ENCODE measurements at regions not wholly inside any gene's neighbourhood (a gene's known extent, or its start where the extent isn't known, plus 50 kb on each side); places are given as distances from the start of the nearest gene placed in this dataset.

DNA sequence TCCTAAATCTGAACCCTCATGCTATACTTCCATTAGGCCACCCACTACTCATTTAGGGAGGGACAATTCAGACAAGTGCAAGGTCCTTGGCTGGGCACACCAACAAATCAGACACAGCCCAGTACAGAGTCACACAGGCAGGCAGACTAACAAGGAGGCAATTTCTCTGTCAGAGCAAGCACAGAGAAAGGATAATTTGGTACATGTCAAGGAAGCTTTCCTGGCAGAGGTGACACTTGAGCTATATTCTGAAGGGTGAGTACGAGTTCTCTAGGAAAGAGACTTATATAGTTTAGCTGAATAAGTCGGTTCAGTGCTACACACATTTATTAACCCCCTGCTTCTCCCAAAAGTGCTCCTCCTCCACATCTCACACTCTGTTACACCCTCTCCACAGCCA lies 455.9 kb downstream of the OMA1 start:
- DNase-seq = no peak
- H4K20me1 ChIP-seq (ENCODE audit: low read length) = no peaks in the 10 kb centered on the region
- no peaks in the 10 kb centered on the region for H3K9me3 ChIP-seq (ENCODE audit: low read length)
- no peak overlapping the region for H3K9ac ChIP-seq (ENCODE audit: low read length)
- no peaks in the 10 kb centered on the region for H3K27me3 ChIP-seq (ENCODE audit: low read length)
- ATAC-seq = no peak
- H3K79me2 ChIP-seq (ENCODE audit: low read length) = no peaks in the 10 kb centered on the region
- no peak overlapping the region for H2AFZ ChIP-seq (ENCODE audit: low read length)
- H3K36me3 ChIP-seq (ENCODE audit: low read depth, low read length) = no peaks in the 10 kb centered on the region
- intact Hi-C loops (cut with micrococcal nuclease) = no loop called here
- TF ChIP-seq, protein P1, sequence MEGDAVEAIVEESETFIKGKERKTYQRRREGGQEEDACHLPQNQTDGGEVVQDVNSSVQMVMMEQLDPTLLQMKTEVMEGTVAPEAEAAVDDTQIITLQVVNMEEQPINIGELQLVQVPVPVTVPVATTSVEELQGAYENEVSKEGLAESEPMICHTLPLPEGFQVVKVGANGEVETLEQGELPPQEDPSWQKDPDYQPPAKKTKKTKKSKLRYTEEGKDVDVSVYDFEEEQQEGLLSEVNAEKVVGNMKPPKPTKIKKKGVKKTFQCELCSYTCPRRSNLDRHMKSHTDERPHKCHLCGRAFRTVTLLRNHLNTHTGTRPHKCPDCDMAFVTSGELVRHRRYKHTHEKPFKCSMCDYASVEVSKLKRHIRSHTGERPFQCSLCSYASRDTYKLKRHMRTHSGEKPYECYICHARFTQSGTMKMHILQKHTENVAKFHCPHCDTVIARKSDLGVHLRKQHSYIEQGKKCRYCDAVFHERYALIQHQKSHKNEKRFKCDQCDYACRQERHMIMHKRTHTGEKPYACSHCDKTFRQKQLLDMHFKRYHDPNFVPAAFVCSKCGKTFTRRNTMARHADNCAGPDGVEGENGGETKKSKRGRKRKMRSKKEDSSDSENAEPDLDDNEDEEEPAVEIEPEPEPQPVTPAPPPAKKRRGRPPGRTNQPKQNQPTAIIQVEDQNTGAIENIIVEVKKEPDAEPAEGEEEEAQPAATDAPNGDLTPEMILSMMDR (conservative IDR thresholded peaks at IDR 0.05; ENCODE audit: low read depth, low read length) = no peak
- TF ChIP-seq EZH2 (IDR thresholded peaks at IDR 0.05; ENCODE audit: low read length, unreplicated experiment) (no peak), EZH2phosphoT487 (IDR thresholded peaks at IDR 0.05; ENCODE audit: borderline replicate concordance, low read length) (no peak)
- H3F3A ChIP-seq (ENCODE audit: low read length, unreplicated experiment) = no peaks in the 10 kb centered on the region
- no peaks in the 10 kb centered on the region for H3K4me1 ChIP-seq (ENCODE audit: insufficient read depth, low read length)
- H3K27ac ChIP-seq (ENCODE audit: low read length) = no peak overlapping the region
- BruUV-seq (replicated peaks) = no TSS peak
- POLR2A ChIA-PET (ENCODE audit: unreplicated experiment) = no interaction called here
- no peak overlapping the region for H3K4me2 ChIP-seq (ENCODE audit: low read length)
- no peak overlapping the region for H3K4me3 ChIP-seq (ENCODE audit: low read length)
- H3K9me2 ChIP-seq (replicated peaks; ENCODE audit: low read length) = no peaks in the 10 kb centered on the region
- CTCF ChIA-PET = no interaction called here

DNA sequence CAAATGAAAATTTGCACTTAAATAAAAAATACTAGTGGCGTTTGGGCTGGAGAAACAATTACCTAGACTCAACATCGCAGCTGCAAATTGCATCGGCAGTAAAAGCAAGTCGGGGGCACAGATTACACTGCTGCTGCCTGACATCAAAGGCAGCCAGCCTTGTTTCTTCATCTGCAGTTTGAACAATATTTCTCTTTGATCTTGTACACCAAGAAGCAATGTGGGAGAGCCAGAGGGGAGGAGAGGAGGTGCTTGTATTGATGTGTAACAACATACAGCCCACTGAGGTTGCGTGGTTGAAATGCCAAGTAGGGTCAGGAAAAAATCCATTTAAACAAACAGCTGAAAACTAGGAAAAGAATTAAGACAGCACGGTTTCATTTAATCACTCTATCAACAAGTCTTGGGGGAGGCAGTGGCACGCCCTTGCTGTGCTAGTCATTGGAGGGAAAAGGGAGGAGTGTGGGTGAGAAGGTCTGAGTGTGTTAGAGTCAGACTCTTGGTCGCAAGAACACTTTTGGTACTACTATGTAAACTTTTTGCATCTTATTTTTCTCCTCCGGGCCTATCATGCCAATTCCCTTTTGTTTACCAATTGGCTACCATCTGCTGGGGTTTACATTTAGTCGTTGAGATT lies 456.5 kb downstream of the OMA1 start:
- ATAC-seq = no peak
- BruUV-seq (replicated peaks) = no TSS peak
- POLR2A ChIA-PET (ENCODE audit: unreplicated experiment) = no interaction called here
- H4K20me1 ChIP-seq (ENCODE audit: low read length) = no peaks in the 10 kb centered on the region
- no peak for DNase-seq
- CTCF ChIA-PET = no interaction called here
- H3K36me3 ChIP-seq (ENCODE audit: low read depth, low read length) = no peaks in the 10 kb centered on the region
- no peak overlapping the region for H3K4me3 ChIP-seq (ENCODE audit: low read length)
- no peaks in the 10 kb centered on the region for H3K9me2 ChIP-seq (replicated peaks; ENCODE audit: low read length)
- no peaks in the 10 kb centered on the region for H3K27me3 ChIP-seq (ENCODE audit: low read length)
- no peak overlapping the region for H3K9ac ChIP-seq (ENCODE audit: low read length)
- TF ChIP-seq EZH2 (IDR thresholded peaks at IDR 0.05; ENCODE audit: low read length, unreplicated experiment) = no peak
- TF ChIP-seq, protein P1 (conservative IDR thresholded peaks at IDR 0.05; ENCODE audit: low read depth, low read length) = no peak
- TF ChIP-seq EZH2phosphoT487 (IDR thresholded peaks at IDR 0.05; ENCODE audit: borderline replicate concordance, low read length) = no peak
- intact Hi-C loops (cut with micrococcal nuclease) = no loop called here
- no peak overlapping the region for H3K4me2 ChIP-seq (ENCODE audit: low read length)
- H3K4me1 ChIP-seq (ENCODE audit: insufficient read depth, low read length) = no peaks in the 10 kb centered on the region
- H3K9me3 ChIP-seq (ENCODE audit: low read length) = no peaks in the 10 kb centered on the region
- no peak overlapping the region for H2AFZ ChIP-seq (ENCODE audit: low read length)
- no peaks in the 10 kb centered on the region for H3K79me2 ChIP-seq (ENCODE audit: low read length)
- H3K27ac ChIP-seq (ENCODE audit: low read length) = no peak overlapping the region
- H3F3A ChIP-seq (ENCODE audit: low read length, unreplicated experiment) = no peaks in the 10 kb centered on the region

DNA sequence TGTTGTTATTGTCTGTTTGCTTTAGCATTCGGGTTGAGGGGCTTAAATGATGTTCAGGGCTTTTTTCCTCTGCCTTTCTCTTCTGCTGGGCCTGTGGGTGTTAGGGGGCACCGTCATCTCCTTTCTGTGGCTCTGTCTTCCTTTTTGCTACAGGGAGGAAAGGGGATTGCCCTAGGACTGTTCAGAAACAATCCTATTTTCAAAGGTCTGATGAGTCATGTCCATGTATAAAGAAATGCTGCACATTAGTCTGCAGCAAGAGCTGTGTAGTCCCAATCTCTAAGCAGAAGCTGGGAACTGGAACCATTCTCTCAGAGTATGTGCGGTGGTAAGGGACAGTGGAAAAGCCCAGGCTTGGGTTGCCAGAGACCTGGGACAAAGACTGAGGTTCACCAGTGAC lies 462.3 kb downstream of the OMA1 start:
- no peaks in the 10 kb centered on the region for H3K9me2 ChIP-seq (replicated peaks; ENCODE audit: low read length)
- H3K79me2 ChIP-seq (ENCODE audit: low read length) = no peaks in the 10 kb centered on the region
- no peaks in the 10 kb centered on the region for H3K36me3 ChIP-seq (ENCODE audit: low read depth, low read length)
- no TSS peak for BruUV-seq (replicated peaks)
- H3F3A ChIP-seq (ENCODE audit: low read length, unreplicated experiment) = no peaks in the 10 kb centered on the region
- ATAC-seq (no peak), DNase-seq (no peak)
- no peaks in the 10 kb centered on the region for H3K27me3 ChIP-seq (ENCODE audit: low read length)
- intact Hi-C loops (cut with micrococcal nuclease) = no loop called here
- TF ChIP-seq EZH2phosphoT487 (IDR thresholded peaks at IDR 0.05; ENCODE audit: borderline replicate concordance, low read length) (no peak), EZH2 (IDR thresholded peaks at IDR 0.05; ENCODE audit: low read length, unreplicated experiment) (no peak)
- TF ChIP-seq, protein P1 (conservative IDR thresholded peaks at IDR 0.05; ENCODE audit: low read depth, low read length) = no peak
- no peak overlapping the region for H3K27ac ChIP-seq (ENCODE audit: low read length)
- ChIA-PET CTCF (no interaction called here), POLR2A (ENCODE audit: unreplicated experiment) (no interaction called here)
- H2AFZ ChIP-seq (ENCODE audit: low read length) = no peak overlapping the region
- H3K9ac ChIP-seq (ENCODE audit: low read length) = no peak overlapping the region
- no peak overlapping the region for H3K4me2 ChIP-seq (ENCODE audit: low read length)
- H3K4me3 ChIP-seq (ENCODE audit: low read length) = no peak overlapping the region
- no peaks in the 10 kb centered on the region for H4K20me1 ChIP-seq (ENCODE audit: low read length)
- no peaks in the 10 kb centered on the region for H3K4me1 ChIP-seq (ENCODE audit: insufficient read depth, low read length)
- no peaks in the 10 kb centered on the region for H3K9me3 ChIP-seq (ENCODE audit: low read length)

All from PC-3 (cell line).